ENCODE measurements at regions not wholly inside any gene's neighbourhood (a gene's known extent, or its start where the extent isn't known, plus 50 kb on each side); places are given as distances from the start of the nearest gene placed in this dataset.
"Not testable (repeated sequence)": the region's sequence is repeated elsewhere in the genome, so short reads cannot be mapped to it uniquely, and the experiment has no call there.

GRCh38 chr12:124379938-124380754 lies 85.3 kb downstream of the RFLNA start:
- DNase-seq, result no peak

- no peak for DNase-seq
Measured at GRCh38 chr12:124379379-124379937, 84.6 kb downstream of the RFLNA start.

DNA sequence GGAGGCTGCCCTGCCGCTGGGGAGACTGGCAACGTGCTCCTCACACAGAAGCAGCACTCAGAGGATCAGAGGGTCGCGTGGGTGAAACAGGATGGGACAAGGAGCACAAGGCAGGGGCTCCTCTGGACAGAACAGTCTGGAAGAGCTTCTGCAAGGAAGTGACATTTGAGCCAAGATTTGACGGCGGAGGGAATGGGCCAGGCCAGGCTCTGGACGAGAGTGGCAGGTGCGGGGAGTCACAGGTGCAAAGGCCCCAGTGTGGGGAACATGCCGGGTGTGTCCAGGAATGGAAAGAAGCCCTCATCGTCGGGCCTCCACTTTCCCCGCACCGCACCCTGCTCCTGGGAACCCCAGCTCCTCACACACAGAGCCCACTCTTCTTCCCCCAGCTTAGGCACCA lies 84.0 kb downstream of the RFLNA start:
- DNase-seq, result no peak

DNA sequence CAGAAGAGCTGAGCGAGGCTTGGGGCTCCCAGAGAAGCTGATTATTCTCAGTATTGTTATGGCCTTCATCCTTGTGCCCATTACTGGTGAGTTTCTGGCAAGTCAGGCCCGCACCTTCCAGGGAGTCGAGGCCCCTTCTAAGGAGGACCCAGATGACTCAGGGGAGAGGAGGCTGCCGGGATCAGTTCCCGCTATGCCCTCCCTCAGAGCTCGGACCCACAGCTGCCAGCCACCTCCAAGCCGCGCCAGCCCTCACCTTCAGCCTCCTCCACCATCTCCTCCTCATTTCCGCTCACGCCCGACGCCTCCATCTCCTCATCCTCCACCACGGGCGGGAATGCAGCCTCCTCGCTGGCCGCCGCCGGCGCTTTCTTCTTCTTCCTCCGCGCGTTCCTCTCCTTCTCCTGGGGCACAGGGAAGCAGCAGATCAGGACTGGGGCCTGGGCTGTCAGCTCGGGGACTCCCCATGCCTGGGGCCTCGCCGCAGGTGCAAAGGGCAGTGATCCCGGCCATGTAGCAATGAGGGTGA lies 83.2 kb downstream of the RFLNA start:
- no peak for DNase-seq

DNA sequence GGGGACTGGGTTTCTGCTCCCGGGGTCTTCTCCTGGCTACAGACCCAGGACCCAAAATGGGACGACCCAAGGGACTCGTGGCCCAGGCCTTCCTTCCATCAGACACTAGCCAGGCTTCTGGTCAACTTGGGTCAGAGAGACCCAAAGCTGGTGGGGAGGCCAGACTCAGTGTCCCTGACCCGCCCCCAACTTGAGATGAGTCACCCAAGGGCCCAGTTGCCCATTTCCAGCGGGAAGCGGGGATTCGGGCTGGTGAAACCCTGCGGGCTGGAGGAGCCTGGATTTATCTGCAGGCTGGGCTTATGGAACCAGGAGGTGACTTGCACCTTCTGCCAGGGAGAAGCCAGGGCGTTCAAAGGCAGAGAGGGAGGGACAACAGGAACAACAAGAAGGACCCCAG lies 81.5 kb downstream of the RFLNA start:
- no peak for DNase-seq

DNA sequence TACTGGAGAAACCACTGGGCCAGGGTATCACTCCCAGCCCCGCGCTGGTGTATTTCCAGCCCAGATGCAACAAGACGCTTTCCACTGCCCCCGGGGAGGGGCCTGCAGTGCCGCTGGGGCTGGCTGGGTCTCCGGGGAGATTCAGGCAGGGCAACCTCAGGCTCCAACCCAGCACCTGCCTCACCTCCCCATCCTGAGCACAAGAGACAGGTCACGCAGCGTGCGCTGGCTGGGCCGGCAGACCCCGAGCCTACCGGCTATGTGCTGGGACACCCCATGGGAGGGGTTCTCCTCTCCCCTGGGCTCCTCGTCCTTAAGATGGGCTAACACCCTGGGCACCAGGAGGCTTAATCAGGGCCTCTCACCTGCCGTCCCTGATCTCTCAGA lies 80.9 kb downstream of the RFLNA start:
- DNase-seq, result no peak

- DNase-seq, result no peak
Measured at GRCh38 chr12:124375141-124375788, 80.4 kb downstream of the RFLNA start.

DNA sequence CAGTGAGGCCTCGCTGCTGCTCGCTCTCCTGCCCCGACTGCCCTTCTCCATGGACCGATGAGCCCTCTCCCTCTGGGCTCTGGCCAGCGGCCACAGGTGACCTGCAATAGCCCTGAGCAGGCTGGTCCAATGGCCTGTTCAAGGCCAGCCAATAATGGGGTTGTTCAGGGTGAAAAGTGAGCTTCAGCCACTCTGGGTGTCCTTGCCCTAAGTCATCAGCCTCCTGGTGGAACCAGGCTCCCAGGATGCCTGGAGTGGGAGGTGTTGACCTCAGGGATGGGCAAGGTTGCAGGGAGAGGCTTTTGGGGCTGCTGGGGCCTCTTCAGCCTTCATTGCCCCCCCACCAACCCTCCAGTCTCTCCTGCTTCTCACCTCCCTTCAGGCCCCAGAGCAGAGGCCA lies 79.7 kb downstream of the RFLNA start:
- DNase-seq, result no peak

- DNase-seq, result no peak
Measured at GRCh38 chr12:124374147-124374546, 79.3 kb downstream of the RFLNA start.

GRCh38 chr12:124373701-124374100 lies 78.8 kb downstream of the RFLNA start:
- DNase-seq, result not testable (repeated sequence)

DNA sequence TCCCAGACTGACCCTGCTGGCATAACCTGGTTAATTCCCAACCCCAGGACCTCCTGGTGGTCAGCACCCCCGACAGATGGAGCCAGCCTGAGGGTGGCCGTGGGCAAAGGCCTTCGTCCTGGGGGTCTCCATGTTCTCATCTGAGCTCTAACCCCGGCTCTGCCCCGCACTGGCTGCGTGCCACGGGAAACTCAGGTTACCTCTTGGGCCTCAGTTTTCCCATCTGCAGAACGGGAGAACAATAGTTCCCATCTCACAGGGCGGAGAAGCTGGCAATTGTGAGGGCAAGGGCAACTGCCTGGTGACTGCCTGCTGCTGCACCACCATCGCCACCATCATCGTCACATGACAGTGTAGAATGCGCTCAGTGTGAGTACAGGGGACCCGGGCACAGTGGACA lies 77.9 kb downstream of the RFLNA start:
- no peak for DNase-seq

DNA sequence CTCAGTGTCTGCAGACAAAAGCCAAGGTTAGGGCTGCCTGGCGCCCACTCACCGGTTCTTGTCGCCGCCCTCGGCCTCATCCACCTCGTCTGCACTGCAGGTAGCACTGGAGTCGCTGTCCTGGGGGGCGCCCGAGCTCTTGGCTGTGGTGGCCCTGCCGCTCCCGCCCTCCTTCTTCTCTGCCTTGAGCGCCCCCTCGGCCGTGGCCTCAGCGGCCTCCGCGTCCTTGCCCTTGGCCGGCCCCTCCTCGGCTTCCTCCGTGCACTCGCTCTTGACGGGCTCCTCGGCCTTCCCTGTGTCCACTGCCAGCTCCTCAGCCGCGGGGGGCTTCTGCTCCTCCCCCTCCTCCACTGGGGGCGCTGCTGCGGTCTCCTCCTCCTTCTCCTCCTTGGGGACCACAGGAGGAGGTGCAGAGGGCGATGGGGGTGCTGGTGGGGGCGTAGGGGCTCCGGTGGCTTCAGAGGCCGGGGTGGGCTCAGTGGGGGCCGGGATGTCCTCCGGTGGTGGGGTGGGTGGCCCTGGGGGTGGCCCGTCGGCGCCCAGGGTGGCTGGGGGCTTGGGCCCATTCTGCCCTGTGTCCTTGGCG lies 77.2 kb downstream of the RFLNA start:
- DNase-seq, result no peak

- DNase-seq, result no peak
Measured at GRCh38 chr12:124371366-124371765, 76.5 kb downstream of the RFLNA start.

- DNase-seq, result no peak
Measured at GRCh38 chr12:124370851-124371250, 76.0 kb downstream of the RFLNA start.

GRCh38 chr12:124370384-124370783 lies 75.5 kb downstream of the RFLNA start:
- DNase-seq, result no peak

DNA sequence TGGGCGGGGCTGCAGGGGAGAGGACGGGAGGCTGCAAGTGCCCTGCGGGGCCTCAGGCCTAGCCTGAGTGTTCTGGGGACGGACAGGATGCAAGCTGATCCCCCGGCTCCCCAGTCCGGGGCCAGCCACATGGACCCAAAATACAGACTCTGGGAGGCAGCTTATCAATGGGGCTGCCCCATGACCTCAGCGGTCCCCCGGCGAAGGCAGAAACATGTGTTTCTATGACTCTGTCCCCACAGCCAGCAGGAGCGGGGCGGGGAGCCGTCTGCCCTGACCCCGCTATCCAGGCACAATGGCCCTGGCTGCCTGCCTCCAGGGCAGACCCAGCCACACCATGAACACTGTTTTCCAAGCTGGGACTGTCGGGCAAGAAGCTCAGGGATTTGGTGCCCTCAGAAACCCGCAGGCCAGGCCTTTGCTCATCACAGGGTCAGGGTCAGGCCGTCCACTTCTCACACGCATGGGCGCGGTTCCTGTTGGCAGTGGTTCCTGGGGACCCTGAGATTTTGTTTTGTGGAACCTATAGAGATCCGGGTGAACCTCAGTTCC lies 75.0 kb downstream of the RFLNA start:
- DNase-seq, result no peak

DNA sequence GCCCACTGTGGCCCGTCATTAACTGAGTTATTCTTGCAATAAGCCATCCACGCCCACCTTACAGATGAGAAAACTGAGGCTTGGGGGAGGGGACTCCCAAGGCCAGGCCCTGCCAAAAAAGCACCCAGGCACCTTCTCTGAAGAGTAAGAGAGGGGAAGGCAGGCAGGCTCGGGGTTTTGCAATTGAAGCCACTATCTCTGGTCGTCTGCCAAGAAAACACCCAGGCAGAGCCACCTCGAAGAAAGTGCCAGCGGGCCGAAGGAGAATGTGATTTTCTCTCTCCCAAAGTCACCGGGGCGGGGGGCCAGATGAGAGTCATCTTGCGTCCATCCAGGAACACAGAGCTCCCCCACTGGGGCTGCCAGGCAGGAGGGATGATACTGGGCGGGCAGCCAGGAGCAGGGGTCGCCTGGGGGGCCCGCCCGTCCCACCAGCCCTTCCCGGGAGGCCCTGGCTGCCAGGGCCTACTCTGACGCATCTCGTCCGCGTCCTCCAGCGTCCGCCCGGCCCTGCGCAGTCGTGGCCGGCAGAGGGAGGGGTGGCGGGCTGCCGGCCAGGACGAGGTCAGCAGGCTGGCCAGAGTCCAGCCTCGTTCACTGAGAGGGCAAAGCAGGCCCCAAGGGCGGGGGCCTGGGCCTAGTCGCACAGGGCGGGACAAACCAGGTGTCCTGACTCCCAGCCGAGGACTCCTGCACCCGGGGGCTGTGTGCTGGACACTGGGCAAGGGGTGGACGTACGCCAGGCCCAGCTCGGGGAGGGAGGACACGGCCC lies 74.3 kb downstream of the RFLNA start:
- no peak for DNase-seq

DNA sequence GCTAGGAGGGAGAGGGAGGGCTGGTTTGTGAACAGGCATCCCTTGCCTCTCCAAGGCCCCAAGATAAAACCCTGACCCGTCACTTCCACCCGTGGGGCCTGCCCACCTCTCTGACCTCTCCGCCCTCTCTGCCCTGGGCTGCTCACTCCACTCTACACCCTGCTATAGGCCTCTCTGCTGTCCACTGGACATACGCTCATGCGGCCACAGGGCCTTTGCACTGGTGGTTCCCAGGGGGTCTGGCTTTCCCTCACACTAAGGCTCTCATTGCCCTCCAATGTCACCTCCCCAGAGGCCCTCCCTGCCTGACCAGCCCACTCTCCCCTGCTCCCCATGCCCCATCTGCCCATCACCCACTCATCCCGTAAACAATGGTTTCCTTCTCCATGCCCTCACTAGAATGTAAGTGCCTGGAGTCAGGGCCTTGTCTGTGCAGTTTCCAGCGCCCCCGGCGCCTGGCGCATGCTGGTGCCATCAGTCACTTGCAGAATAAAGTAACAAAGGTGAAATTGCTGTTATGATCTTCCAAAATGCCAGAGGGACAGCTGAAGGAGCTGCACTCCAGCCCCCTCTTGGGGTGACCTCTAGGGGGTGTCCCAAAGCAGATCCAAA lies 73.6 kb downstream of the RFLNA start:
- no peak for DNase-seq

GRCh38 chr12:124365726-124366430 lies 71.0 kb downstream of the RFLNA start:
- DNase-seq, result no peak
